ENCODE measurements at regions not wholly inside any gene's neighbourhood (a gene's known extent, or its start where the extent isn't known, plus 50 kb on each side); places are given as distances from the start of the nearest gene placed in this dataset.

DNA sequence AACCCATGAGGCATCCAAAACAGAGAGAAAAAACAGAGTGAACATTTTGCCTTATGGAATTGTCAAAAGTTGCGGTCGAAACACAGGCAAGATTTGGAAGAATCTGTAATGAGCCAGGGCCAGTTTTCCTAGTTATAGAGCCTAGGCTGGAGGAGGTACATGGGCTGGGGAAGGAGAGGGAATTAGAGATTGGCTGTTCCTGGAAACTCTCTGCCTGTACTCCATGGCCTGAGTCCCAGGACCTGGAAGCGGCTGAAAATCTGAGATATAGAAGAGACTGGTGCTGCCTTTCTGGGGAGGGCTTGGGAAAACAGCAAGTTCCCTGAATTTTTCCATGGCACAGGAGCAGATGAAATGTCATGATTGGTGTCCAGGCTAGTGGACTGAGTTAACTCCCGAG is 122.8 kb upstream of the KLF12 start:
- no peak overlapping the region for H3K4me3 ChIP-seq
- no peaks in the 10 kb centered on the region for H4K20me1 ChIP-seq (replicated peaks; ENCODE audit: insufficient read depth)
- H3K4me1 Mint-ChIP-seq: peaks cover 4% of the 10 kb centered on the region; the same call in 2 of the 3 replicates
- TF ChIP-seq, protein P1, sequence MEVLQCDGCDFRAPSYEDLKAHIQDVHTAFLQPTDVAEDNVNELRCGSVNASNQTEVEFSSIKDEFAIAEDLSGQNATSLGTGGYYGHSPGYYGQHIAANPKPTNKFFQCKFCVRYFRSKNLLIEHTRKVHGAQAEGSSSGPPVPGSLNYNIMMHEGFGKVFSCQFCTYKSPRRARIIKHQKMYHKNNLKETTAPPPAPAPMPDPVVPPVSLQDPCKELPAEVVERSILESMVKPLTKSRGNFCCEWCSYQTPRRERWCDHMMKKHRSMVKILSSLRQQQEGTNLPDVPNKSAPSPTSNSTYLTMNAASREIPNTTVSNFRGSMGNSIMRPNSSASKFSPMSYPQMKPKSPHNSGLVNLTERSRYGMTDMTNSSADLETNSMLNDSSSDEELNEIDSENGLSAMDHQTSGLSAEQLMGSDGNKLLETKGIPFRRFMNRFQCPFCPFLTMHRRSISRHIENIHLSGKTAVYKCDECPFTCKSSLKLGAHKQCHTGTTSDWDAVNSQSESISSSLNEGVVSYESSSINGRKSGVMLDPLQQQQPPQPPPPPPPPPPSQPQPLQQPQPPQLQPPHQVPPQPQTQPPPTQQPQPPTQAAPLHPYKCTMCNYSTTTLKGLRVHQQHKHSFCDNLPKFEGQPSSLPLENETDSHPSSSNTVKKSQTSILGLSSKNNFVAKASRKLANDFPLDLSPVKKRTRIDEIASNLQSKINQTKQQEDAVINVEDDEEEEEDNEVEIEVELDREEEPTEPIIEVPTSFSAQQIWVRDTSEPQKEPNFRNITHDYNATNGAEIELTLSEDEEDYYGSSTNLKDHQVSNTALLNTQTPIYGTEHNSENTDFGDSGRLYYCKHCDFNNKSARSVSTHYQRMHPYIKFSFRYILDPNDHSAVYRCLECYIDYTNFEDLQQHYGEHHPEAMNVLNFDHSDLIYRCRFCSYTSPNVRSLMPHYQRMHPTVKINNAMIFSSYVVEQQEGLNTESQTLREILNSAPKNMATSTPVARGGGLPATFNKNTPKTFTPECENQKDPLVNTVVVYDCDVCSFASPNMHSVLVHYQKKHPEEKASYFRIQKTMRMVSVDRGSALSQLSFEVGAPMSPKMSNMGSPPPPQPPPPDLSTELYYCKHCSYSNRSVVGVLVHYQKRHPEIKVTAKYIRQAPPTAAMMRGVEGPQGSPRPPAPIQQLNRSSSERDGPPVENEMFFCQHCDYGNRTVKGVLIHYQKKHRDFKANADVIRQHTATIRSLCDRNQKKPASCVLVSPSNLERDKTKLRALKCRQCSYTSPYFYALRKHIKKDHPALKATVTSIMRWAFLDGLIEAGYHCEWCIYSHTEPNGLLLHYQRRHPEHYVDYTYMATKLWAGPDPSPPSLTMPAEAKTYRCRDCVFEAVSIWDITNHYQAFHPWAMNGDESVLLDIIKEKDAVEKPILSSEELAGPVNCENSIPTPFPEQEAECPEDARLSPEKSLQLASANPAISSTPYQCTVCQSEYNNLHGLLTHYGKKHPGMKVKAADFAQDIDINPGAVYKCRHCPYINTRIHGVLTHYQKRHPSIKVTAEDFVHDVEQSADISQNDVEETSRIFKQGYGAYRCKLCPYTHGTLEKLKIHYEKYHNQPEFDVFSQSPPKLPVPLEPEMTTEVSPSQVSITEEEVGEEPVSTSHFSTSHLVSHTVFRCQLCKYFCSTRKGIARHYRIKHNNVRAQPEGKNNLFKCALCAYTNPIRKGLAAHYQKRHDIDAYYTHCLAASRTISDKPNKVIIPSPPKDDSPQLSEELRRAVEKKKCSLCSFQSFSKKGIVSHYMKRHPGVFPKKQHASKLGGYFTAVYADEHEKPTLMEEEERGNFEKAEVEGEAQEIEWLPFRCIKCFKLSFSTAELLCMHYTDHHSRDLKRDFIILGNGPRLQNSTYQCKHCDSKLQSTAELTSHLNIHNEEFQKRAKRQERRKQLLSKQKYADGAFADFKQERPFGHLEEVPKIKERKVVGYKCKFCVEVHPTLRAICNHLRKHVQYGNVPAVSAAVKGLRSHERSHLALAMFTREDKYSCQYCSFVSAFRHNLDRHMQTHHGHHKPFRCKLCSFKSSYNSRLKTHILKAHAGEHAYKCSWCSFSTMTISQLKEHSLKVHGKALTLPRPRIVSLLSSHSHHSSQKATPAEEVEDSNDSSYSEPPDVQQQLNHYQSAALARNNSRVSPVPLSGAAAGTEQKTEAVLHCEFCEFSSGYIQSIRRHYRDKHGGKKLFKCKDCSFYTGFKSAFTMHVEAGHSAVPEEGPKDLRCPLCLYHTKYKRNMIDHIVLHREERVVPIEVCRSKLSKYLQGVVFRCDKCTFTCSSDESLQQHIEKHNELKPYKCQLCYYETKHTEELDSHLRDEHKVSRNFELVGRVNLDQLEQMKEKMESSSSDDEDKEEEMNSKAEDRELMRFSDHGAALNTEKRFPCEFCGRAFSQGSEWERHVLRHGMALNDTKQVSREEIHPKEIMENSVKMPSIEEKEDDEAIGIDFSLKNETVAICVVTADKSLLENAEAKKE (CRISPR knock-in tag; IDR thresholded peaks at IDR 0.05): no peak
- TF ChIP-seq, protein P2, sequence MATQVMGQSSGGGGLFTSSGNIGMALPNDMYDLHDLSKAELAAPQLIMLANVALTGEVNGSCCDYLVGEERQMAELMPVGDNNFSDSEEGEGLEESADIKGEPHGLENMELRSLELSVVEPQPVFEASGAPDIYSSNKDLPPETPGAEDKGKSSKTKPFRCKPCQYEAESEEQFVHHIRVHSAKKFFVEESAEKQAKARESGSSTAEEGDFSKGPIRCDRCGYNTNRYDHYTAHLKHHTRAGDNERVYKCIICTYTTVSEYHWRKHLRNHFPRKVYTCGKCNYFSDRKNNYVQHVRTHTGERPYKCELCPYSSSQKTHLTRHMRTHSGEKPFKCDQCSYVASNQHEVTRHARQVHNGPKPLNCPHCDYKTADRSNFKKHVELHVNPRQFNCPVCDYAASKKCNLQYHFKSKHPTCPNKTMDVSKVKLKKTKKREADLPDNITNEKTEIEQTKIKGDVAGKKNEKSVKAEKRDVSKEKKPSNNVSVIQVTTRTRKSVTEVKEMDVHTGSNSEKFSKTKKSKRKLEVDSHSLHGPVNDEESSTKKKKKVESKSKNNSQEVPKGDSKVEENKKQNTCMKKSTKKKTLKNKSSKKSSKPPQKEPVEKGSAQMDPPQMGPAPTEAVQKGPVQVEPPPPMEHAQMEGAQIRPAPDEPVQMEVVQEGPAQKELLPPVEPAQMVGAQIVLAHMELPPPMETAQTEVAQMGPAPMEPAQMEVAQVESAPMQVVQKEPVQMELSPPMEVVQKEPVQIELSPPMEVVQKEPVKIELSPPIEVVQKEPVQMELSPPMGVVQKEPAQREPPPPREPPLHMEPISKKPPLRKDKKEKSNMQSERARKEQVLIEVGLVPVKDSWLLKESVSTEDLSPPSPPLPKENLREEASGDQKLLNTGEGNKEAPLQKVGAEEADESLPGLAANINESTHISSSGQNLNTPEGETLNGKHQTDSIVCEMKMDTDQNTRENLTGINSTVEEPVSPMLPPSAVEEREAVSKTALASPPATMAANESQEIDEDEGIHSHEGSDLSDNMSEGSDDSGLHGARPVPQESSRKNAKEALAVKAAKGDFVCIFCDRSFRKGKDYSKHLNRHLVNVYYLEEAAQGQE (IDR thresholded peaks at IDR 0.05; ENCODE audit: unreplicated experiment): no peak
- no peak for TF ChIP-seq ZNF331 (CRISPR knock-in tag; IDR thresholded peaks at IDR 0.05; ENCODE audit: low read depth)
- TF ChIP-seq STAT1 (IDR thresholded peaks at IDR 0.05; ENCODE audit: unreplicated experiment): no peak
- no peak for TF ChIP-seq POLR2AphosphoS5 (IDR thresholded peaks at IDR 0.05; ENCODE audit: low read depth)
- TF ChIP-seq NANOG (IDR thresholded peaks at IDR 0.05; ENCODE audit: borderline replicate concordance): no peak
- TF ChIP-seq EZH2phosphoT487 (IDR thresholded peaks at IDR 0.05; ENCODE audit: unreplicated experiment): no peak
- no peak for TF ChIP-seq ZNF114 (CRISPR knock-in tag; IDR thresholded peaks at IDR 0.05)
- TF ChIP-seq, protein P3, sequence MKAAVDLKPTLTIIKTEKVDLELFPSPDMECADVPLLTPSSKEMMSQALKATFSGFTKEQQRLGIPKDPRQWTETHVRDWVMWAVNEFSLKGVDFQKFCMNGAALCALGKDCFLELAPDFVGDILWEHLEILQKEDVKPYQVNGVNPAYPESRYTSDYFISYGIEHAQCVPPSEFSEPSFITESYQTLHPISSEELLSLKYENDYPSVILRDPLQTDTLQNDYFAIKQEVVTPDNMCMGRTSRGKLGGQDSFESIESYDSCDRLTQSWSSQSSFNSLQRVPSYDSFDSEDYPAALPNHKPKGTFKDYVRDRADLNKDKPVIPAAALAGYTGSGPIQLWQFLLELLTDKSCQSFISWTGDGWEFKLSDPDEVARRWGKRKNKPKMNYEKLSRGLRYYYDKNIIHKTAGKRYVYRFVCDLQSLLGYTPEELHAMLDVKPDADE (IDR thresholded peaks at IDR 0.05): no peak
- no peak for TF ChIP-seq JUNB (IDR thresholded peaks at IDR 0.05; ENCODE audit: unreplicated experiment)
- TF ChIP-seq, protein P4, sequence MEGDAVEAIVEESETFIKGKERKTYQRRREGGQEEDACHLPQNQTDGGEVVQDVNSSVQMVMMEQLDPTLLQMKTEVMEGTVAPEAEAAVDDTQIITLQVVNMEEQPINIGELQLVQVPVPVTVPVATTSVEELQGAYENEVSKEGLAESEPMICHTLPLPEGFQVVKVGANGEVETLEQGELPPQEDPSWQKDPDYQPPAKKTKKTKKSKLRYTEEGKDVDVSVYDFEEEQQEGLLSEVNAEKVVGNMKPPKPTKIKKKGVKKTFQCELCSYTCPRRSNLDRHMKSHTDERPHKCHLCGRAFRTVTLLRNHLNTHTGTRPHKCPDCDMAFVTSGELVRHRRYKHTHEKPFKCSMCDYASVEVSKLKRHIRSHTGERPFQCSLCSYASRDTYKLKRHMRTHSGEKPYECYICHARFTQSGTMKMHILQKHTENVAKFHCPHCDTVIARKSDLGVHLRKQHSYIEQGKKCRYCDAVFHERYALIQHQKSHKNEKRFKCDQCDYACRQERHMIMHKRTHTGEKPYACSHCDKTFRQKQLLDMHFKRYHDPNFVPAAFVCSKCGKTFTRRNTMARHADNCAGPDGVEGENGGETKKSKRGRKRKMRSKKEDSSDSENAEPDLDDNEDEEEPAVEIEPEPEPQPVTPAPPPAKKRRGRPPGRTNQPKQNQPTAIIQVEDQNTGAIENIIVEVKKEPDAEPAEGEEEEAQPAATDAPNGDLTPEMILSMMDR (conservative IDR thresholded peaks at IDR 0.05; ENCODE audit: low read depth in 2 of 2): no peak
- no peak for TF ChIP-seq CREB1 (CRISPR knock-in tag; IDR thresholded peaks at IDR 0.05; ENCODE audit: low read depth)
- no peak for TF ChIP-seq EZH2 (IDR thresholded peaks at IDR 0.05; ENCODE audit: low read depth, unreplicated experiment)
- ATAC-seq (no peak), DNase-seq (ENCODE audit: low spot score) (no peak)
- H3K27me3 Mint-ChIP-seq (ENCODE audit: insufficient read depth, low read depth, poor library complexity): no peaks in the 10 kb centered on the region
- H3K36me3 Mint-ChIP-seq (ENCODE audit: low read depth): no peaks in the 10 kb centered on the region
- H3K4me3 Mint-ChIP-seq: no peak overlapping the region
- no peak overlapping the region for H3K27ac ChIP-seq (ENCODE audit: low read depth)
- H3F3A ChIP-seq (replicated peaks; ENCODE audit: low read depth): no peaks in the 10 kb centered on the region
- no peaks in the 10 kb centered on the region for H3K9me2 ChIP-seq (ENCODE audit: insufficient read depth)
- H3K27me3 ChIP-seq (ENCODE audit: insufficient read depth): no peaks in the 10 kb centered on the region
- H3K4me1 ChIP-seq (ENCODE audit: insufficient read depth): no peaks in the 10 kb centered on the region
- H3K36me3 ChIP-seq (ENCODE audit: insufficient read depth): no peaks in the 10 kb centered on the region
- no peak overlapping the region for H3K4me2 ChIP-seq
- no peak overlapping the region for H3K27ac Mint-ChIP-seq
- H3K79me2 ChIP-seq (replicated peaks; ENCODE audit: insufficient read depth): no peaks in the 10 kb centered on the region
- no peak overlapping the region for H2AFZ ChIP-seq
- H3K9me3 Mint-ChIP-seq: no peaks in the 10 kb centered on the region
